H1 (cell line): ENCODE measurements at regions not wholly inside any gene's neighbourhood (a gene's known extent, or its start where the extent isn't known, plus 50 kb on each side); places are given as distances from the start of the nearest gene placed in this dataset.

Experiments used
- RAD21 ChIP-seq, 2 experiments: IDR thresholded peaks in 1 of 2; conservative IDR thresholded peaks in 1 of 2; 2 replicates each; pipeline ENCODE4 v1.6.1; 2011; ENCODE audit warnings: low read depth in 2 of 2, low read length in 2 of 2, improper control_type of control experiment in 1 of 2, inconsistent platforms in 1 of 2, mild to moderate bottlenecking in 1 of 2, moderate library complexity in 1 of 2
- SP4 ChIP-seq: IDR thresholded peaks from 2 replicates; pipeline ENCODE4 v1.6.1; 2012; ENCODE audit warnings: low read length, inconsistent platforms

DNA sequence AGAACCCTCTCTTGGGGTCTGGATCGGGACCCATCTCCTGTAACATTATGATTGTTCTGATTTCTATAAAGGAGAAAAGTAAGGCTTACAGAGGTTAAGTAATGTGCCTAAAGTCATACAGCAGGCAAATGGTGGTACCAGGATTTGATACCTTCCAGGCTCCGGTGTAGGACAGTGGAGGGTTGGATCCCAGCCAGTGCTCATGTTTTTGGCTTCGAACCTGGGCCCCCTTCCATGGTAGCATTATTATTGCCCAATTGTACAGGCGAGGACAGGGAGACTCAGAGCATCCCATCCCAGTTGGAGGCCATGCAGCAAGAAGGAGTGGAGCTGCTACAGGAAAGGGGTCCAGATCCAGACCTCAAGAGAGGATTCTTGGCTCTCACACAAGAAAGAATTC, 202.7 kb downstream of the TFAP2C start:
- no peak for TF ChIP-seq SP4
- TF ChIP-seq RAD21 (IDR thresholded peaks at IDR 0.05 in 1 of 2, conservative IDR thresholded peaks at IDR 0.05 in 1 of 2; ENCODE audit: low read depth in 2 of 2, low read length in 2 of 2): no peak
